Endothelial cell of umbilical vein (primary cell): ENCODE measurements at regions not wholly inside any gene's neighbourhood (a gene's known extent, or its start where the extent isn't known, plus 50 kb on each side); places are given as distances from the start of the nearest gene placed in this dataset.

ENCODE experiments used
- BruUV-seq: library from RNA; stranded (reverse); fragments of 400-500 nt; replicated peaks from 2 replicates; lab custom pipeline; 2021; lab: Mats Ljungman, UMichigan
- CTCF ChIA-PET: fragments of 300-600, 350-600 bp; sonication (Branson Sonifier 250); formaldehyde crosslinking; loops from one replicate; lab custom pipeline; 2021; ENCODE audit warnings: antibody characterized with exemption, inconsistent platforms; lab: Charles Lee
- POLR2A ChIA-PET: fragments of 300-600, 350-600 bp; sonication (Branson Sonifier 250); formaldehyde crosslinking; loops from one replicate; lab custom pipeline; 2021; ENCODE audit warnings: antibody characterized with exemption, inconsistent platforms; lab: Charles Lee
- DNase-seq: peaks from one replicate; pipeline ENCODE4 v3.0.0-alpha.2; 2011; ENCODE audit warnings: low read depth, low spot score
- FAIRE-seq: peaks from 2 replicates; lab custom pipeline; 2011; peaks lifted over from hg19 to GRCh38; lab: Jason Lieb, UNC
- H2AFZ ChIP-seq: 2 replicates; pipeline ENCODE4 v1.6.0; 2012; ENCODE audit warnings: low read depth, low read length, control low read depth, inconsistent platforms
- H3K27ac ChIP-seq: 2 replicates; pipeline ENCODE4 v1.5.1; 2011; ENCODE audit warnings: low read depth, mild to moderate bottlenecking, control low read depth, low read length, moderate library complexity; ENCODE audit not compliant: insufficient read depth
- H3K27me3 ChIP-seq, 2 experiments: 2 replicates each; pipeline versions ENCODE4 v1.6.0 to v1.6.1; 2011; ENCODE audit warnings: low read length in 2 of 2, mixed read lengths in 1 of 2; ENCODE audit not compliant: control insufficient read depth in 2 of 2, insufficient read depth in 2 of 2
- H3K36me3 ChIP-seq, 2 experiments: 2 replicates in 1 of 2; 3 replicates in 1 of 2; pipeline ENCODE4 v1.5.1; 2011; ENCODE audit warnings: low read length in 2 of 2, mild to moderate bottlenecking in 1 of 2, moderate library complexity in 1 of 2; ENCODE audit not compliant: control insufficient read depth in 2 of 2, insufficient read depth in 2 of 2; ENCODE audit errors: extremely low read depth in 1 of 2
- H3K4me1 ChIP-seq: 3 replicates; pipeline ENCODE4 v1.5.1; 2011; ENCODE audit warnings: mild to moderate bottlenecking, low read length; ENCODE audit not compliant: control insufficient read depth, insufficient read depth; ENCODE audit errors: extremely low read depth
- H3K4me2 ChIP-seq: 2 replicates; pipeline ENCODE4 v1.6.1; 2011; ENCODE audit warnings: low read length, control low read depth, mixed read lengths; ENCODE audit not compliant: insufficient read depth
- H3K4me3 ChIP-seq, 3 experiments: fragments of 200-600 bp in 1 of 3; sonication (generic), shearing (Covaris generic) in 1 of 3; replicated peaks in 1 of 3; 2 replicates each; pipeline ENCODE4 v1.5.1; 2011 to 2016; ENCODE audit warnings: control low read depth in 3 of 3, low read length in 3 of 3, mild to moderate bottlenecking in 2 of 3, inconsistent platforms in 1 of 3, low read depth in 1 of 3, moderate library complexity in 1 of 3; ENCODE audit not compliant: insufficient read depth in 1 of 3
- H3K79me2 ChIP-seq: 2 replicates; pipeline ENCODE4 v1.6.0; 2012; ENCODE audit warnings: low read length, inconsistent platforms; ENCODE audit not compliant: control insufficient read depth, insufficient read depth
- H3K9ac ChIP-seq: replicated peaks from 2 replicates; pipeline ENCODE3; 2011; ENCODE audit warnings: low read length, control low read depth; ENCODE audit not compliant: insufficient read depth; ENCODE audit errors: extremely low read depth
- H3K9me1 ChIP-seq: replicated peaks from 3 replicates; pipeline ENCODE4 v1.6.0; 2011; ENCODE audit warnings: mild to moderate bottlenecking, low read length; ENCODE audit not compliant: control insufficient read depth, insufficient read depth; ENCODE audit errors: extremely low read depth
- H3K9me3 ChIP-seq: replicated peaks from 2 replicates; pipeline ENCODE4 v1.5.1; 2012; ENCODE audit warnings: low read length, inconsistent platforms; ENCODE audit not compliant: control insufficient read depth, insufficient read depth
- H4K20me1 ChIP-seq: replicated peaks from 2 replicates; pipeline ENCODE3; 2011; ENCODE audit warnings: mild to moderate bottlenecking, low read length; ENCODE audit not compliant: control insufficient read depth, insufficient read depth; ENCODE audit errors: extremely low read depth
- EZH2 ChIP-seq: IDR thresholded peaks from 2 replicates; pipeline ENCODE4 v1.6.1; 2012; ENCODE audit warnings: borderline replicate concordance, low read depth, mild to moderate bottlenecking, moderate library complexity, low read length, inconsistent platforms; ENCODE audit not compliant: severe bottlenecking
- FOS ChIP-seq: IDR thresholded peaks from 2 replicates; pipeline ENCODE4 v1.6.1; 2011; ENCODE audit warnings: mild to moderate bottlenecking, low read length, moderate library complexity, borderline replicate concordance; ENCODE audit not compliant: insufficient read depth
- GATA2 ChIP-seq: IDR thresholded peaks from 2 replicates; pipeline ENCODE4 v1.7.0; 2011; ENCODE audit warnings: low read depth, mild to moderate bottlenecking, moderate library complexity, mixed read lengths, low read length; ENCODE audit not compliant: insufficient read length, insufficient read depth
- JUN ChIP-seq: IDR thresholded peaks from 2 replicates; pipeline ENCODE4 v1.6.1; 2011; ENCODE audit warnings: borderline replicate concordance, low read depth; ENCODE audit not compliant: insufficient read length, insufficient read depth
- MYC ChIP-seq: IDR thresholded peaks from one replicate; pipeline ENCODE4 v1.6.1; 2011; ENCODE audit warnings: mild to moderate bottlenecking, low read depth, low read length
- POLR2A ChIP-seq: IDR thresholded peaks from 2 replicates; pipeline ENCODE4 v1.6.1; 2012; ENCODE audit warnings: low read depth, mild to moderate bottlenecking, control low read depth, low read length
- POLR2AphosphoS5 ChIP-seq: IDR thresholded peaks from 2 replicates; pipeline ENCODE4 v1.6.1; 2012; ENCODE audit warnings: low read depth, mild to moderate bottlenecking, control low read depth, low read length, moderate library complexity; ENCODE audit not compliant: insufficient read depth
- dilution Hi-C: fragments of 300-500 bp; cut with MboI; formaldehyde crosslinking; loops from one replicate; pipeline ENCODE4 v1.15.0; 2019; ENCODE audit warnings: low sequenced_read_pairs; ENCODE audit not compliant: extremely low pct_ligation_motif_present
- intact Hi-C: fragments of 100-400 bp; cut with micrococcal nuclease; formaldehyde crosslinking; loops from one replicate; pipeline ENCODE4 v1.10.0; 2022
- TF ChIP-seq, protein P1 (sequence below): IDR thresholded peaks from 2 replicates; pipeline ENCODE4 v1.6.1; 2011; ENCODE audit not compliant: insufficient read depth, insufficient read length
- TF ChIP-seq, protein P2 (sequence below), 2 donors: IDR thresholded peaks; 1 replicate in 1 of 2; 2 replicates in 1 of 2; pipeline ENCODE4 v1.5.1; 2011; ENCODE audit warnings: low read length in 2 of 2, mild to moderate bottlenecking in 2 of 2, moderate library complexity in 2 of 2, control low read depth in 1 of 2, inconsistent platforms in 1 of 2, low read depth in 1 of 2; ENCODE audit not compliant: insufficient read depth in 1 of 2; ENCODE audit errors: extremely low read depth in 1 of 2

DNA sequence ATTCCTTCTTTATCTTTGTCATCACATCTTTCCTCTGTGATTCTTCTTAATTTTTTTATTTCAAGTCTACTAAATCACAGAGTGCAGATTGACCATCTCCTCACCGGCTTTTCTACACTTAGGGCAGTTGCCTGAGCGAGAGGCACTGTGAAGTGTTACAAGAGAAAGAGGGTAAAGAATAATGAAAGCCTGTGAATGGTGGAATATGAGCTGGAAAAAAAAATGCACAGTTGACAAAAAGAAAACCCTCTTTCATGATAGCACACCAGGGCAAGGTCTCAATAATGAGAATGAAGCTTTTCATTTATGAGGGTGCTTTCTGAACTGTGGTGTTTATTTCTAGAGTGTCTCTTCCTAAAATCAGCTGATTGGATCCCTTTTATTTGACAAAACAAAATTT lies 106.2 kb upstream of the PDE3A start:
- CTCF ChIA-PET = interaction anchor here (0.8 to 2.8 kb wide), 3 partner anchors 10 to 699 kb away, joined by 3 to 10 read pairs (median 5); no protein-coding TSS in a partner anchor
- POLR2A ChIA-PET = no interaction called here
- no peak for FAIRE-seq
- H4K20me1 ChIP-seq = no peaks in the 10 kb centered on the region
- no peak overlapping the region for H3K4me2 ChIP-seq
- no peak overlapping the region for H3K4me3 ChIP-seq
- H3K9me1 ChIP-seq = no peaks in the 10 kb centered on the region
- DNase-seq = no peak
- H3K9ac ChIP-seq = no peak overlapping the region
- BruUV-seq = no TSS peak
- dilution Hi-C loops (no loop called here), intact Hi-C loops (no loop called here)
- no peak overlapping the region for H2AFZ ChIP-seq
- no peak for TF ChIP-seq EZH2
- TF ChIP-seq JUN = no peak
- no peak for TF ChIP-seq POLR2AphosphoS5
- TF ChIP-seq MYC = no peak
- TF ChIP-seq GATA2 = no peak
- TF ChIP-seq POLR2A = no peak
- TF ChIP-seq, protein P1, sequence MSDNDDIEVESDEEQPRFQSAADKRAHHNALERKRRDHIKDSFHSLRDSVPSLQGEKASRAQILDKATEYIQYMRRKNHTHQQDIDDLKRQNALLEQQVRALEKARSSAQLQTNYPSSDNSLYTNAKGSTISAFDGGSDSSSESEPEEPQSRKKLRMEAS = no peak
- TF ChIP-seq FOS = no peak
- TF ChIP-seq, protein P2, sequence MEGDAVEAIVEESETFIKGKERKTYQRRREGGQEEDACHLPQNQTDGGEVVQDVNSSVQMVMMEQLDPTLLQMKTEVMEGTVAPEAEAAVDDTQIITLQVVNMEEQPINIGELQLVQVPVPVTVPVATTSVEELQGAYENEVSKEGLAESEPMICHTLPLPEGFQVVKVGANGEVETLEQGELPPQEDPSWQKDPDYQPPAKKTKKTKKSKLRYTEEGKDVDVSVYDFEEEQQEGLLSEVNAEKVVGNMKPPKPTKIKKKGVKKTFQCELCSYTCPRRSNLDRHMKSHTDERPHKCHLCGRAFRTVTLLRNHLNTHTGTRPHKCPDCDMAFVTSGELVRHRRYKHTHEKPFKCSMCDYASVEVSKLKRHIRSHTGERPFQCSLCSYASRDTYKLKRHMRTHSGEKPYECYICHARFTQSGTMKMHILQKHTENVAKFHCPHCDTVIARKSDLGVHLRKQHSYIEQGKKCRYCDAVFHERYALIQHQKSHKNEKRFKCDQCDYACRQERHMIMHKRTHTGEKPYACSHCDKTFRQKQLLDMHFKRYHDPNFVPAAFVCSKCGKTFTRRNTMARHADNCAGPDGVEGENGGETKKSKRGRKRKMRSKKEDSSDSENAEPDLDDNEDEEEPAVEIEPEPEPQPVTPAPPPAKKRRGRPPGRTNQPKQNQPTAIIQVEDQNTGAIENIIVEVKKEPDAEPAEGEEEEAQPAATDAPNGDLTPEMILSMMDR (IDR thresholded peaks at IDR 0.05; ENCODE audit: extremely low read depth in 1 of 2, insufficient read depth in 1 of 2, low read depth in 1 of 2, low read length in 2 of 2) = no peak
- H3K27me3 ChIP-seq = no peaks in the 10 kb centered on the region
- H3K27ac ChIP-seq = no peak overlapping the region
- no peaks in the 10 kb centered on the region for H3K36me3 ChIP-seq
- no peaks in the 10 kb centered on the region for H3K9me3 ChIP-seq
- no peaks in the 10 kb centered on the region for H3K79me2 ChIP-seq
- H3K4me1 ChIP-seq = no peaks in the 10 kb centered on the region
